ENCODE measurements at regions not wholly inside any gene's neighbourhood (a gene's known extent, or its start where the extent isn't known, plus 50 kb on each side); places are given as distances from the start of the nearest gene placed in this dataset.

DNA sequence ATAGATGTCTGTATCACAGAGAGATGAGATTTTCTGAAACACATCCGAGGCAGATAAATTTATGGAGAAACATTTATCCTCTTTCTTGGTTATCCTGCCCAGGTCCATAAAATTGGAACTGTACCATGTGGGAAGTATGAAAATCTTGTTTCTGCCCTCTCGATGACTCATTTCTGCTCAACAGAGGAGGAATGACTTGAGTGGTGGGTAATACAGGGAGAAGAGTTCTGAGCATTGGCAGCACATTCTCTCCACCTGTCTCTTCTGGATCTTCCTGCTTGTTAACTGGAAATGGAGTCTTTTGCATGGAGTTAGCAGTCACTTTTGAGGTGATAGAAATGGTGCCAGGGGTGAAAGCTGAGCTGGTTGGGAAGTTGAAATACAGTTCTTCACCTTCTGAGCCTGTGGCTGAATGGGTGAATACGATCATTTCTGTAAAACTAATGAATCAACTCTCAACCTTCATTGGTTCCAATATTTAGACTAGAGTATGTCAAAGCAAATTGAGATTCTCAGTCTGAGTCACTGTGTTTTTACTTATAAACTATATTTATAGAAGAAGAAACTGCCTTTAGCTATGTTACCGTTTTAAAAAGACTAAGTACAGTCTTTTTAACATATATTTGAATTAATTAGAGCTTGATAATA, 945.5 kb downstream of the SORCS3 start:
- TF ChIP-seq POLR2AphosphoS5 (IDR thresholded peaks at IDR 0.05) (no peak), POLR2A (IDR thresholded peaks at IDR 0.05) (no peak), EP300 (IDR thresholded peaks at IDR 0.05; ENCODE audit: low read depth) (no peak)
- TF ChIP-seq, protein P1, sequence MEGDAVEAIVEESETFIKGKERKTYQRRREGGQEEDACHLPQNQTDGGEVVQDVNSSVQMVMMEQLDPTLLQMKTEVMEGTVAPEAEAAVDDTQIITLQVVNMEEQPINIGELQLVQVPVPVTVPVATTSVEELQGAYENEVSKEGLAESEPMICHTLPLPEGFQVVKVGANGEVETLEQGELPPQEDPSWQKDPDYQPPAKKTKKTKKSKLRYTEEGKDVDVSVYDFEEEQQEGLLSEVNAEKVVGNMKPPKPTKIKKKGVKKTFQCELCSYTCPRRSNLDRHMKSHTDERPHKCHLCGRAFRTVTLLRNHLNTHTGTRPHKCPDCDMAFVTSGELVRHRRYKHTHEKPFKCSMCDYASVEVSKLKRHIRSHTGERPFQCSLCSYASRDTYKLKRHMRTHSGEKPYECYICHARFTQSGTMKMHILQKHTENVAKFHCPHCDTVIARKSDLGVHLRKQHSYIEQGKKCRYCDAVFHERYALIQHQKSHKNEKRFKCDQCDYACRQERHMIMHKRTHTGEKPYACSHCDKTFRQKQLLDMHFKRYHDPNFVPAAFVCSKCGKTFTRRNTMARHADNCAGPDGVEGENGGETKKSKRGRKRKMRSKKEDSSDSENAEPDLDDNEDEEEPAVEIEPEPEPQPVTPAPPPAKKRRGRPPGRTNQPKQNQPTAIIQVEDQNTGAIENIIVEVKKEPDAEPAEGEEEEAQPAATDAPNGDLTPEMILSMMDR (IDR thresholded peaks at IDR 0.05), result no peak
